ENCODE measurements at regions not wholly inside any gene's neighbourhood (a gene's known extent, or its start where the extent isn't known, plus 50 kb on each side); places are given as distances from the start of the nearest gene placed in this dataset.
"Not testable (repeated sequence)": the region's sequence is repeated elsewhere in the genome, so short reads cannot be mapped to it uniquely, and the experiment has no call there.

DNA sequence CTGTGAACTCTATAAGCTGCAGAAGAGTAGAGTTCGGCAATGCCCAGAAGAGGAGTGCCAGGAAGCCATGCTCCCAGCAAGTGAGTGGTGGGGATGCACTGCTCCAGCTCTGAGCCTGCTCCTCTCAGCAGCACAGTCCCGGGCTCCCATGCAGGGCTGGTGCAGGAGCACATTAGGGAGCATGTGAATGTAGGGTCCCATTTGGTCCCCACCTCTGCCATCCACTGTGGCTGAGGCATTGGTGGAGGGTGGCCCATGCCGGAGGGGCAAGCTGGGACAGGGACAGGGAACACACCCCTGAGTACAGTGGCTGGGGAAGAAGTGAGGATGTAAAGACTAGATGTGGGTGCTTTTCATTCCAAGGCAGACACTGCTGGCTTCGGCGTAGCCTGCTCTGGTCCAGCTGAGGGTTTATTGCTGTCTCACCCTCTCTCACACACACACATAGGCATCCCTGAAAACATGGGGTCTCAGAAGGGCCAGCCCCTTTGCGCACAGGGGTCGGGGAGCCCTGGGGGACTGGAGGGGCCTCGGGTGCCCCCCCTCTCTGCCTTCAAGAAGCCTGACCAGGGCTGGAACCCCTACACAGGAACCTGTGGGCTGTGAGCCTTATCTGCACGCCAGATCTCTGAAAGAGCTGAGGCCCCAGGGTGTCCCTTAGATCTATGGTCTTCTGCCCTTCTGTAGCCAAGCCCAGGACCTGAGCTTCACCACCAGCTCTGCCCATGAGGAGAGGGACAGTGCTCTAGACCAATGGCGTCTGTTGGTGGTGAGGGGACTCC, 341.0 kb downstream of the TCERG1L start:
- ATAC-seq (no peak), DNase-seq (ENCODE audit: low spot score) (no peak)

DNA sequence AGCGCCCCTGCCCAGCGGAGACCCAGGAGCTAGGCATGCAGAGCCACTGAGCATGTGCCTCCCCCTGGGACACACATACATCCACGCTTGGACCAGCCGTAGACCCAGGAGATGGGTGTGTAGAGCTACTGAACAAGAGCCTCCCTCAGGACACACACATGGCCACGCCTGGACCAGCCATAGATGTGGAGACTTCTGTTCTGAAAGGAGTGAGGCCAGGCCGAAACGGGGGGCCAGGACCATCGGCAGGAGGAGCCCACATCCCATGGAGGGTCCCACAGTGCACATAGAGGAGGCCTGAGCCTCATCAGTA, 340.4 kb downstream of the TCERG1L start:
- ATAC-seq (no peak), DNase-seq (ENCODE audit: low spot score) (no peak)

GRCh38 chr10:130973127-130973839, 338.2 kb downstream of the TCERG1L start:
- DNase-seq (ENCODE audit: low spot score) = no peak
- no peak for ATAC-seq

DNA sequence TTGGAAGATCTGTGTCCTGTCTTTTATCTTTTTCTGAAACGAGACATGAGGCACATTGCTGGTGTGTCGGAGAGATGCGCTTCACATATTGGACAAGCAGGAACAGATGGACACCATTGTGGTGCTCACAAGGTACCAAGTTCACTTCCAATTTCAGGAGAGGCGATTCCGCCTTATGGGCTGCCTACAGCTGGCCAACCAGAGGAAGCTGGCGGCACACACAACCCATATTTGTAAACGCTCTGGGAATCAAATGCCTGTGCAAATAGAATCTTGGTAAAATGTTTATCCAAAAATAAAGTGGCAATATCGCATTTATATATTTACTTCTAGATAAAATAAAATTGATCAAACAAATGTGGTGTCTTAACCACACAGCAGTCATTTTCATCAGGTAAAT, 337.4 kb downstream of the TCERG1L start:
- no peak for DNase-seq (ENCODE audit: low spot score)
- ATAC-seq = no peak

GRCh38 chr10:130975351-130975750, 336.2 kb downstream of the TCERG1L start:
- not testable (repeated sequence) for DNase-seq (ENCODE audit: low spot score); ATAC-seq

DNA sequence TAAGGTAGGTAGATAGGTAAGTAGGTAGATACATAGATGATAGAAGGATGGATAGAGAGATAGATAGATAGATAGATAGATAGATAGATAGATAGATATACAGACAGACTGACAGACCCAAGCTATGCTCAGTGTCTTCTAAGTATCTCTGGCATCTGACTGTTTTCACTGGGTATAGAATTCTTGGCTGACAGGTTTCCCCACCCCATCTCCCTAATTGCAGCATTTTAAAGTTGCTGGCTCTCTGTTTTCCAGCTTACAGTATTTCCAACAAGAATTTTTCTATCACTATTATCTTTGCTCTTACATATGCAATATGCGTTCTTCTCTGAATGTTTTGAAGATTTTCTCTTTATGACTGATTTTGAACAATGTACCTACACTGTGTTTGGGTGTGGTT, 328.7 kb downstream of the TCERG1L start:
- ATAC-seq = no peak
- no peak for DNase-seq (ENCODE audit: low spot score)

- DNase-seq (ENCODE audit: low spot score) (no peak), ATAC-seq (no peak)
These were observed 327.8 kb downstream of the TCERG1L start for GRCh38 chr10:130983749-130984148.

DNA sequence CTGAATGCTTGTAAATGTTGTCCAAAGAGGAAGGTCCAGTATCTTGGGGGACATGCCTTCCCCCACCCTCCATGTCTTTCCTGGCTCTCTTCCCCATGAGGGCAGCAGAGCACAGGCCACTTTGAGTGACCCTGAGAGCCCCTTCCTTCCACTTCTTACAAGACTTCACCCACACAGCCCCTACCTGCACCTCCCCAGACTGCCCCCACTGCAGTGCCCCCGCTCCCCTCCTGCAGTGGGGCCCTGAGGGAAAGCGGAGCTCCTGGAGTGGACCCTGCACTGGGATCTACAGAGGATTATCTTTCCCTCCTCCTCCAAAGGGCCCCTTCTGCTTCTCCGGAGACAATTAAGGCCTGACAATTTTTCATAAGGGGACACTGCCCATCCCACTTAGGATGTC, 326.8 kb downstream of the TCERG1L start:
- ATAC-seq = no peak

GRCh38 chr10:130985158-130985753, 326.3 kb downstream of the TCERG1L start:
- DNase-seq (ENCODE audit: low spot score) (no peak), ATAC-seq (no peak)

More for the DNA sequence above, 326.8 kb downstream of the TCERG1L start:
- DNase-seq (ENCODE audit: low spot score) = no peak

GRCh38 chr10:130986846-130987245, 324.7 kb downstream of the TCERG1L start:
- ATAC-seq = no peak
- DNase-seq (ENCODE audit: low spot score) = no peak

GRCh38 chr10:130987401-130987800, 324.1 kb downstream of the TCERG1L start:
- DNase-seq (ENCODE audit: low spot score) (no peak), ATAC-seq (no peak)

- ATAC-seq (no peak), DNase-seq (ENCODE audit: low spot score) (no peak)
These were observed 321.8 kb downstream of the TCERG1L start for GRCh38 chr10:130989670-130990232.

DNA sequence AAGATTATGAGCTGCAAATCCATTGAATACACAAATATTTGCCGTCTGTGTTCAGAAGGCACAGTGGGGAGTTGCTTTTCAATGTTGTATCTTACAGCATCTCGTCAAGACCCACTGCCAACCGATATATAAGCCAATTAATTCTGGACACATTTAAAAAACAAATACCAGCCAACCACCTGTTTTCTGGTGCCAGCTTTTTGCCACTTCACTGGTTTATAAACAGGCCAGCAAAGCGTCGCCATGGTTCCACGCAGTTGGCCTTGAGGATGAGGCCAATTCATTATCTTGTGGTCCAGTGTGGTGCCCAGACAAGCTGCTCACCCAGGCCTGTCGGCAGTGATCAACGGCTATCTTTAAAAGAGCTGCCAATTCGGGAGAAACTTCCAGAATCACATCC, 321.0 kb downstream of the TCERG1L start:
- DNase-seq (ENCODE audit: low spot score) = no peak
- ATAC-seq = no peak

DNA sequence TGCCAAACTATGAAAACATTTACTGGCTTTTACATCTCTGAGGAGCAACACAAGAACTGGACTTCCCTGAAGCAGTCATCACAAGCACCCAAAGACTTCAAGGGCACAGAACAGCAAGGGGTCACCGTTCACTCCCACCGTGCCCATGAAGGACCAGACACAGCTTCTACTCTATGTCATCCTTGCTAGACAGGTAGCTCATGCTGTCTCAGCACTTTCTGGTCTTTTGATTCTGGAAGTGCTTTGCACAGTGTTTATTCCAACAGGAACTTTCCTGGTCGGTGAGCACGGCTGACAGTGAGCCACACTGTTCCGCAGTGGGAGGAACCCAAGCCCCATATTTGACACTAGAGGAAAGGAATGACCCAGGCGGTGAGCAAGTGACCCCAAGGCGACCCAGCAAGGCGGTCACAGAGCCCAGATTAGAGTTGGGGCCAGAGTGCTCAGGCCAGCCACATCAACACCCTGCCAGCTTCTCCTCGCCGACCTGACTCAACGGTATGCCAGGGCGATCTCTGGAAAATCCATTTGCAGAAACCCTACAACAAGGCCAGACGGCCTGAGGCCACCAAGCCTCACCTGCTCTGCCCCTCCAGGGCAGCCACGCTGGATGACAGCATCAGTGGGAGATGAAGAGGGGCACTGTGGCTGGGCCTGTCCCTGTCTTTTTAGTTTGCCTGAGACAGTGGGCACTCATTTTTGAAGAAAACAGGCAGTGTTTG, 318.6 kb downstream of the TCERG1L start:
- ATAC-seq (no peak), DNase-seq (ENCODE audit: low spot score) (no peak)

GRCh38 chr10:130993612-130994011, 317.9 kb downstream of the TCERG1L start:
- no peak for DNase-seq (ENCODE audit: low spot score)
- ATAC-seq = no peak

- DNase-seq (ENCODE audit: low spot score) (no peak), ATAC-seq (no peak)
These were observed 317.3 kb downstream of the TCERG1L start for GRCh38 chr10:130994191-130994590.

GRCh38 chr10:130994845-130995244, 316.7 kb downstream of the TCERG1L start:
- DNase-seq (ENCODE audit: low spot score) = no peak
- ATAC-seq = no peak

DNA sequence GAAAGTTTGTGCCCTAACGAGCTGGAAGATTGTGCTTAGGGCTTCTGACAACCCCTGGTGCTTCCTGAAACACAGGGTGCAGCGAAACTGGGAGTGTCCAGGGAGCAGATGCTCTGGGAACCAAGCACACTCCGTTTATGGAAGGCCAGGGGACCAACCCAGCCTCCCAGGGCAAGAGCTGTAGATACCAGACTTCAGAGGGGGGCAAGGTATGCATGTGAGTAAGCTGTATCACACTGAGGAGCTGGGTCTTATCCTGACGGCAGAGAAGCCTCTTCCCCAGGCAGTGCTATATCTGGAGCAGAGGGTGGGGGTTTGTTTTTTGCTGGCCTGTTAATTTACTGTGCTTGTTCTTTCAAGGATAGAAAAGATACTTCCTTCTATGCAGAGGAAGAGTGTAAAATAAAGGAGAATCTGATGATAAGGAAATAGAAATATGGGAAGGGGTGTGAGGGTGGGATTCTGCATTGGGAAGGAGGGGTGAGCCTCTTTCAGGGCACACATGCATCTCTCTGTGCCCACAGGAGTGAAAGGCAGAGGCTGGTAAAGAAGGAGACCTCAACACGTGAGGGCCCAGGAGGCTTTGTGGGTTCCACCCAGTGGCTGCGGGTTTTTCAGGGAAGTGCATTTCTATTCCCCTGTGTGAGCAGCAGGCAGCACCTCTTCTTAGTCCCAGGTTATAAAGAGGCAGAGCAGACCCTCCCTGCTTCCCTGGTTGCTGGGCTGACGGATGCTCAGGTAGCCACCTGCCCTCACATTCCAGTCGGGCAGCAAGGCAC, 314.1 kb downstream of the TCERG1L start:
- DNase-seq (ENCODE audit: low spot score) (no peak), ATAC-seq (no peak)

- no peak for ATAC-seq
These were observed 313.5 kb downstream of the TCERG1L start for GRCh38 chr10:130998046-130998435.

GRCh38 chr10:130998642-130999041, 312.9 kb downstream of the TCERG1L start:
- no peak for ATAC-seq

More at GRCh38 chr10:130998046-130998435, 313.5 kb downstream of the TCERG1L start:
- no peak for DNase-seq (ENCODE audit: low spot score)

More at GRCh38 chr10:130998642-130999041, 312.9 kb downstream of the TCERG1L start:
- no peak for DNase-seq (ENCODE audit: low spot score)

Measured in left lobe of liver (tissue), 2 donors.